GM12872 (cell line): ENCODE measurements at regions not wholly inside any gene's neighbourhood (a gene's known extent, or its start where the extent isn't known, plus 50 kb on each side); places are given as distances from the start of the nearest gene placed in this dataset.

ENCODE experiments used
- CTCF ChIP-seq: IDR thresholded peaks from 3 replicates; pipeline ENCODE4 v1.5.1; 2011; ENCODE audit warnings: low read depth, mild to moderate bottlenecking, low read length, moderate library complexity; ENCODE audit not compliant: insufficient read depth

- TF ChIP-seq CTCF = no peak
Measured at GRCh38 chr12:112711026-112711425, 80.5 kb upstream of the RPH3A start.

DNA sequence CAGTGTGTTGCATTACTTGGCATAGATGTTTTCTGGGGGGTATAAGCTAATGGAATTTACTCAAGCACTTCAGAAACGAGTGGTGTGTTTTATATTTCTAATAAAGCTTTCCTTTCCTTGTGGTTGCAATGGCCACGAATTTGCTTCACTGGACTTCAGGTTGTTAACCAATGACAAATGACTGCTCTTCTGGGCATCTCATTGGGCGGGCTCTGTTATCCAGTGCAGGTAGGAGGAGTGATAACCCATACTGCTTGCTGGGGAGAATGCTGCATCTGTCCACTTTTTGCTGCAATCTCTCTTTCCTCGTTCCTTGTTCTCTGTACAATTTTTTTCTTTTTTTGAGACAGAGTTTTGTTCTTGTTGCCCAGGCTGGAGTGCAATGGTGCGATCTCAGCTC lies 80.0 kb upstream of the RPH3A start:
- TF ChIP-seq CTCF = no peak

- no peak for TF ChIP-seq CTCF
Measured at GRCh38 chr12:112713471-112713870, 78.1 kb upstream of the RPH3A start.

DNA sequence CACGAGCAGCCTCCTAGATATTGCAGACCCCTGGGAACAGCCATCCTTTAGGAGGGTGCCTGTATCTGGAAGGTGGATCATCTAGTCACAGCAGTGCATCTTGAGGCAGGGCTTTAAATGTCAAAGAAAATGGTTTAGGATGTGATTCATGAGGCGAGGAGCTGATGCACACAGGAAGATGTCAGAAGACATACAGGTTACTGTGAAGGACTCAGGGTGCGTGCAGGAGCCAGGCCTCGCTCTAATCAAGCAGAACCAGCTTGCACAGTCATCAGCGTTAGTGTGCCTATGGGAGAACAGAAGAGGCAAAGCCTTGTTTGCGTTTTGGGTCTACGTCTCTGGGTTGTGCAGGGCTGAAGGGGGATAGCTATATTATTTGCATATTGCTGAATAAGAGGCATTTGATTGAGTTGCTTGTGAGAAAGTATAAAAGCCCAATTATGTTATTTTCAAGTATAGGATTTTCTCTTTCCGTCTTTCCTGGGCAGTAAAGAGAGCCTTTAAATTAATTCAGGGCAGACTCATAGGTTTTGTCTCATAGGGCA lies 77.3 kb upstream of the RPH3A start:
- TF ChIP-seq CTCF = no peak

DNA sequence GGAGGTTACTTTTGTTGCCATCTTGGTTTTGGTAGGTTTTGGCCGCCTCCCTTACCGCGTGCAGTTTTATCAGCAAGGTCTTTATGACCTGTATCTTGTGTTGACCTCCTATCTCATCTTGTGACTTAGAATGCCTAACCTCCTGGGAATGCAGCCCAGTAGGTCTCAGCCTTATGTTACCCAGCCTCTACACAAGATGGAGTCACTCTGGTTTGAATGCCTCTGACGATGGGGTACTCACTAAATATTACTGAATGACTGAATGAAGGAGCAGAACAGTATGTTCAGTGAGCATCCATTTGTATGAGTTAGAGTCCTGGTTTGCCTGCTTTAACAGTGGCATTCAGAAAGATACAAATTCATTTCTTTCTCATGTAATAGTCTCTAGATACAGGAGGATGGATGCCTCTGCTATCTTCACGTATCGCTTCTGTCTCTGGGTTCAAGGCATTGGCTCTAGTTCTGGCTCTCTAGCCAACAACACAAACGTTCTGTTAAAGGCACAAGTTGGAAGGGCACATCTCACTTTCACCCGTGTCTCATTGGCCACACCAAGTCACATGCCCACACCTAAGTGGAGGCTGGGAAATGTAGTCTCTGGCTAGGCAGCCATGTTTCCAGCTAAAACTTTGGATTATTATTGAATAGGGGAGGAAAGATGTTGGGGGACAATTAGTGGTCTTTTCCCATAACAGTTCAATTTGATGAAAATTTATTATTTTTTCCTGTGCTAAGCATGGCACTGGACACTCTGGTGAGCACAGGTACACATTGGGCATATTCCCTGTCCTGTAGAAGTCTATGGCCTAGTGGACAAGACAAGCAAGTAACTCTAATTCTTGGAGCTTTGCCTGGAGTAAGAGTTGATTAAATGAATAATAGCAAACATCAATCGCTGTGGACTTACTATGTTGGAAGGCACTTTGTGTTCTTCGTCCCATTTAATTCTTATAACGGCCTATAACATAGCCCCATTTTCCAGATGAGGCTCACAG lies 75.2 kb upstream of the RPH3A start:
- no peak for TF ChIP-seq CTCF

DNA sequence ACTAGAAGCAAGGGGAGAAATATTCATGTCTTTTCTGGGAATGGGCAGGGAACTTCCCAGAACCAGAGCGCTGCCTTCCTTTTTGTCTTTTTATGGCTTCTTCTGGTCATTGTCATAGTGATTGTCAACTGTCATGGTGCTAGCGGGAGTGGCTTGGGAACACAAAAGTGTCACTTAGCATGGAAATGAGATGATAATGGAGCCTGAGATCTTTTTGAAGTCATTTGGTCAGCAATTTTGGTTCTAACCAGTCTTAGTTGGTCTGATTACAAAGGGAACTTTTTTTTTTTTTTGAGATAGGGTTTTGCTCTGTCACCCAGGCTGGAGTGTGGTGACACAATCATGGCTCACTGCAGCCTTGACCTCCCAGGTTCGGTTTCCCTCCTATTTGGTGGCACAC lies 62.7 kb upstream of the RPH3A start:
- TF ChIP-seq CTCF = no peak

GRCh38 chr12:112734859-112735695 lies 56.5 kb upstream of the RPH3A start:
- no peak for TF ChIP-seq CTCF
